GM12878 (cell line): ENCODE measurements at regions not wholly inside any gene's neighbourhood (a gene's known extent, or its start where the extent isn't known, plus 50 kb on each side); places are given as distances from the start of the nearest gene placed in this dataset.

Experiments used
- CHD4 ChIP-seq: fragments of 200-600 bp; sonication (generic); IDR thresholded peaks from 2 replicates; pipeline ENCODE4 v1.6.1; 2016; ENCODE audit warnings: mild to moderate bottlenecking
- EZH2 ChIP-seq: IDR thresholded peaks from 2 replicates; pipeline ENCODE4 v1.6.1; 2012; ENCODE audit warnings: low read depth, mild to moderate bottlenecking, control low read depth, inconsistent platforms, low read length, borderline replicate concordance; ENCODE audit not compliant: control insufficient read depth
- RAD21 ChIP-seq: IDR thresholded peaks from 2 replicates; pipeline ENCODE4 v1.6.1; 2011; ENCODE audit warnings: mild to moderate bottlenecking, low read depth, low read length, moderate library complexity; ENCODE audit not compliant: insufficient read depth

- TF ChIP-seq RAD21 (no peak), EZH2 (no peak), CHD4 (no peak)
Measured at GRCh38 chr7:52091996-52092395, 775.4 kb upstream of the COBL start.
